Tibial artery (tissue), 4 donors: ENCODE measurements at regions not wholly inside any gene's neighbourhood (a gene's known extent, or its start where the extent isn't known, plus 50 kb on each side); places are given as distances from the start of the nearest gene placed in this dataset.

Experiments used
- DNase-seq, 2 donors: peaks; one replicate each; pipeline ENCODE4 v3.0.0-alpha.2; 2019
- H3K27ac ChIP-seq, 2 donors: fragments of 200-600 bp; sonication (generic) in 1 of 2; 1 replicate in 1 of 2; 2 replicates in 1 of 2; pipeline ENCODE4 v1.5.1; 2018 to 2019; ENCODE audit warnings: mild to moderate bottlenecking in 1 of 2
- H3K27me3 ChIP-seq, 2 donors: fragments of 200-600 bp; sonication (generic) in 1 of 2; one replicate each; pipeline versions ENCODE4 v1.5.1 to v1.6.0; 2016 to 2019
- H3K36me3 ChIP-seq, 3 donors: fragments of 200-600 bp; sonication (generic) in 2 of 3; one replicate each; pipeline ENCODE4 v1.5.1; 2016 to 2019; ENCODE audit warnings: mild to moderate bottlenecking in 2 of 3
- H3K4me1 ChIP-seq, 4 donors: fragments of 200-600 bp; sonication (generic) in 2 of 4; 1 replicate in 3 of 4; 2 replicates in 1 of 4; pipeline ENCODE4 v1.5.1; 2016 to 2019
- H3K4me3 ChIP-seq, 2 donors: fragments of 200-600 bp; sonication (generic) in 1 of 2; 1 replicate in 1 of 2; 2 replicates in 1 of 2; pipeline ENCODE4 v1.5.1; 2018 to 2019; ENCODE audit warnings: mild to moderate bottlenecking in 2 of 2
- H3K9me3 ChIP-seq, 3 donors: fragments of 200-600 bp; sonication (generic) in 1 of 3; one replicate each; pipeline ENCODE4 v1.5.1; 2016 to 2019
- CTCF ChIP-seq, 2 experiments: fragments of 200-600 bp in 1 of 2; fragments of 450-650 bp in 1 of 2; IDR thresholded peaks; one replicate each; pipeline ENCODE4 v1.5.1; 2017 to 2019; ENCODE audit warnings: antibody characterized with exemption in 2 of 2, mild to moderate bottlenecking in 1 of 2, moderate library complexity in 1 of 2
- intact Hi-C: fragments of 100-400 bp; cut with DNase I; formaldehyde crosslinking; loops from one replicate; pipeline ENCODE4 v1.15.0; 2023; ENCODE audit warnings: low total_unique reads

DNA sequence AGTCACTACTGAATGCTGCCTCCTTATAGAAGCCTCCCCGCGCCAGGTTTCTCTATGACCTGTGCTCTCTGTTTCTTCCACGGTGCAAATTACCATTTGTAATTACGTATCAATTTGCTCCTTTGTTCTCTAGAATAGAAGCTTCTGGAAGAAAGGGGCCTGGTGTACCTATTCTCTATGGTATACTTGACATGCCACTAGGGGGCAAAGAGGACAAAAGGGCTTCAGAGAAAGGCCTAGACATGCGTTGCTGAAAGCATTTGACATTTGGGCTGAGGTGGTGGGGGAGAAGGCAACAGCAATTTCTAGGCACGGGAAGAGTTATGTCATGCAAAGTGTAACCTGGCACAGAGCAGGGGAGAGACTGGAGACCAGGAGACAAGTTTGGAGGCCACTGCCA lies 148.7 kb downstream of the WDR11 start:
- no peak overlapping the region for H3K27ac ChIP-seq
- intact Hi-C loops: no loop called here
- H3K4me1 ChIP-seq: no peaks in the 10 kb centered on the region
- H3K4me3 ChIP-seq: no peak overlapping the region
- H3K9me3 ChIP-seq: no peaks in the 10 kb centered on the region
- no peaks in the 10 kb centered on the region for H3K36me3 ChIP-seq
- no peak for TF ChIP-seq CTCF (IDR thresholded peaks at IDR 0.05)
- no peaks in the 10 kb centered on the region for H3K27me3 ChIP-seq
- DNase-seq: no peak

GRCh38 chr10:121002586-121003205 lies 151.5 kb downstream of the WDR11 start:
- H3K4me3 ChIP-seq: no peak overlapping the region
- intact Hi-C loops: no loop called here
- no peaks in the 10 kb centered on the region for H3K27me3 ChIP-seq
- no peaks in the 10 kb centered on the region for H3K36me3 ChIP-seq
- no peak overlapping the region for H3K27ac ChIP-seq
- peaks cover 0 to 17% (median 17%) of the 10 kb centered on the region in 3 donors for H3K9me3 ChIP-seq
- no peak for TF ChIP-seq CTCF (IDR thresholded peaks at IDR 0.05)
- no peaks in the 10 kb centered on the region for H3K4me1 ChIP-seq
- no peak for DNase-seq

DNA sequence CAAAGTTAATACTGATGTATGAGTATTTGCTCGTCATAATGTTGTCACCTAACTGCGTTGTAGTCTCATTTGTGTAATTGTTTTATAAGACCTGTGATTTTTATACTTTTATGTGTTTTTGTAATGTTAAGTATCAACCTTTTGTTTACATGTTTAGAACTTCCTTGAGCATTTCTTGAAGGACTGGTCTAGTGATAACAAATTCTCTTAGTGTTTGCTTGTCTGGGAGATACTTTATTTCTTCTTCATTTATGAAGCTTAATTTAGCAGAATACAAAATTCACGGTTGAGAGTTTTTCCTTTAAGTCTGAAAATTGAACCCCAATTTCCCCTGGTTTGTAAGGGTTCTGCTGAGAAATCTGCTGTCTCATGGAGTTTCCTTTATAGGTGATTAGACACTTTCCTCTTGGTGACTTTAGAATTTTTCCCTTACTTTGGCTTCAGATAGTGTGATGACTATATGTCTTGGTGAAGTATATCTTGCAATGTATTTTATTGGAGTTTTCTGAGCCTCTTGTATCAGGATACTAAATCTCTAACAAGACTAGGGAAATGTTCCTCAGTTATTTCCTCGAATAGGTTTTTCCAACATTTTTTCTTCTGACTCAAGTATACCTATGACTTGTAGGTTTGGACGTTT lies 154.9 kb downstream of the WDR11 start:
- no peak for TF ChIP-seq CTCF (IDR thresholded peaks at IDR 0.05)
- no peaks in the 10 kb centered on the region for H3K36me3 ChIP-seq
- H3K27me3 ChIP-seq: no peaks in the 10 kb centered on the region
- DNase-seq: no peak
- H3K4me3 ChIP-seq: no peak overlapping the region
- H3K27ac ChIP-seq: no peak overlapping the region
- H3K9me3 ChIP-seq: peaks cover 0 to 17% (median 17%) of the 10 kb centered on the region in 3 donors
- H3K4me1 ChIP-seq: no peaks in the 10 kb centered on the region
- intact Hi-C loops: no loop called here

GRCh38 chr10:121007264-121007663 lies 156.1 kb downstream of the WDR11 start:
- Histone ChIP-seq H3K27me3 (no peaks in the 10 kb centered on the region), H3K4me3 (no peak overlapping the region), H3K9me3 (peaks cover 0 to 24% (median 17%) of the 10 kb centered on the region in 3 donors), H3K4me1 (no peaks in the 10 kb centered on the region), H3K36me3 (no peaks in the 10 kb centered on the region), H3K27ac (no peak overlapping the region)
- no peak for TF ChIP-seq CTCF (IDR thresholded peaks at IDR 0.05)
- intact Hi-C loops: no loop called here
- no peak for DNase-seq

DNA sequence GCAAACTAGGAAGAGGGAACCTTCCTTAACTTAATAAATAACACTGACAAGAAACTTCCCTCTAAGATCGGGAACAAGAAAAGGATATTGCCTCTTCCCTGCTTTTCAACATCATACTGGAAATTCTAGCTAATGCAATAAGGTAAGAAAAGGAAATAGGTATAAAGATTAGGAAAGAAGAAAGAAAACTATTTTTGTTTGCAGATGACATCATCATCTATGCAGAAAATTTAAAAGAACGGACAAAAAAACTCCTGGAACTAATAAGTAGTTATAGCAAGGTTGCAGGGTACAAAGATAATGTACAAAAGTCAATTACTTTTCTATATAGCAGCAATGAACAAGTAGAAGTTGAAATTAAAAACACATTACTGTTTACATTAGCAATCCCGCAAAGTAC lies 164.8 kb downstream of the WDR11 start:
- TF ChIP-seq CTCF (IDR thresholded peaks at IDR 0.05): no peak
- Histone ChIP-seq H3K9me3 (peaks cover 0 to 17% (median 0%) of the 10 kb centered on the region in 3 donors), H3K27ac (no peak overlapping the region), H3K36me3 (no peaks in the 10 kb centered on the region), H3K4me3 (no peak overlapping the region), H3K4me1 (no peaks in the 10 kb centered on the region), H3K27me3 (no peaks in the 10 kb centered on the region)
- intact Hi-C loops: no loop called here
- no peak for DNase-seq
